HL-60 (cell line): ENCODE measurements at regions not wholly inside any gene's neighbourhood (a gene's known extent, or its start where the extent isn't known, plus 50 kb on each side); places are given as distances from the start of the nearest gene placed in this dataset.
"Not testable (repeated sequence)": the region's sequence is repeated elsewhere in the genome, so short reads cannot be mapped to it uniquely, and the experiment has no call there.

Experiments used
- DNase-seq, 2 experiments: peaks; one replicate each; pipeline ENCODE4 v3.0.0-alpha.2; 2010 to 2020; ENCODE audit warnings: low read depth in 1 of 2, low spot score in 1 of 2
- H3K27ac ChIP-seq: fragments of 250-450 bp; sonication (Bioruptor Pico); replicated peaks from 2 replicates; pipeline ENCODE4 v1.5.1; 2020; ENCODE audit warnings: mild to moderate bottlenecking, moderate library complexity
- H3K27me3 ChIP-seq: fragments of 250-450 bp; sonication (Bioruptor Pico); 2 replicates; pipeline ENCODE4 v1.5.1; 2021; ENCODE audit warnings: mild to moderate bottlenecking, moderate library complexity; ENCODE audit not compliant: insufficient read depth, poor library complexity, severe bottlenecking
- H3K4me3 ChIP-seq: replicated peaks from 2 replicates; pipeline ENCODE4 v1.5.1; 2011; ENCODE audit warnings: mild to moderate bottlenecking, control low read depth, low read length; ENCODE audit not compliant: insufficient read depth
- CTCF ChIP-seq: IDR thresholded peaks from one replicate; pipeline ENCODE4 v1.5.1; 2011; ENCODE audit warnings: low read length, control low read depth, inconsistent platforms; ENCODE audit not compliant: insufficient read depth
- GABPA ChIP-seq: IDR thresholded peaks from 2 replicates; pipeline ENCODE4 v1.6.1; 2012; ENCODE audit warnings: low read depth
- POLR2AphosphoS5 ChIP-seq: IDR thresholded peaks from 2 replicates; pipeline ENCODE4 v1.6.1; 2012; ENCODE audit warnings: low read depth
- REST ChIP-seq: IDR thresholded peaks from 2 replicates; pipeline ENCODE4 v1.6.1; 2012; ENCODE audit warnings: low read depth; ENCODE audit not compliant: insufficient replicate concordance
- SPI1 ChIP-seq: IDR thresholded peaks from 2 replicates; pipeline ENCODE4 v1.6.1; 2012; ENCODE audit warnings: low read depth, mild to moderate bottlenecking, borderline replicate concordance

GRCh38 chr1:191804311-191804710, 354.0 kb upstream of the RGS18 start:
- no peak for DNase-seq
- Histone ChIP-seq H3K27me3 (no peaks in the 10 kb centered on the region), H3K27ac (no peak overlapping the region), H3K4me3 (no peak overlapping the region)
- TF ChIP-seq POLR2AphosphoS5 = no peak
- no peak for TF ChIP-seq REST
- TF ChIP-seq GABPA = no peak
- no peak for TF ChIP-seq SPI1
- TF ChIP-seq CTCF = no peak

GRCh38 chr1:191813593-191813992, 344.7 kb upstream of the RGS18 start:
- H3K27ac ChIP-seq, H3K27me3 ChIP-seq, H3K4me3 ChIP-seq, DNase-seq: not testable (repeated sequence)

GRCh38 chr1:191818198-191818597, 340.1 kb upstream of the RGS18 start:
- TF ChIP-seq GABPA (no peak), SPI1 (no peak)
- no peak overlapping the region for H3K27ac ChIP-seq
- no peak for DNase-seq

GRCh38 chr1:191831572-191831971, 326.7 kb upstream of the RGS18 start:
- H3K27me3 ChIP-seq = no peaks in the 10 kb centered on the region
- TF ChIP-seq REST (no peak), GABPA (no peak), SPI1 (no peak), POLR2AphosphoS5 (no peak), CTCF (no peak)
- no peak for DNase-seq
- no peak overlapping the region for H3K27ac ChIP-seq
- no peak overlapping the region for H3K4me3 ChIP-seq

More at GRCh38 chr1:191818198-191818597, 340.1 kb upstream of the RGS18 start:
- H3K4me3 ChIP-seq = no peak overlapping the region
- no peaks in the 10 kb centered on the region for H3K27me3 ChIP-seq

- TF ChIP-seq REST = no peak
- TF ChIP-seq CTCF = no peak
- TF ChIP-seq SPI1 = no peak
- TF ChIP-seq POLR2AphosphoS5 = no peak
- TF ChIP-seq GABPA = no peak
- no peaks in the 10 kb centered on the region for H3K27me3 ChIP-seq
- no peak overlapping the region for H3K4me3 ChIP-seq
- no peak for DNase-seq
- H3K27ac ChIP-seq = no peak overlapping the region
These were observed 318.4 kb upstream of the RGS18 start for GRCh38 chr1:191839891-191840290.
